CD4-positive, alpha-beta T cell treated with Interleukin-17A for 4 hours (primary cell): ENCODE measurements at regions not wholly inside any gene's neighbourhood (a gene's known extent, or its start where the extent isn't known, plus 50 kb on each side); places are given as distances from the start of the nearest gene placed in this dataset.

ENCODE experiments used
- DNase-seq: peaks from one replicate; pipeline ENCODE4 v3.0.0-alpha.2; 2020; ENCODE audit warnings: mixed read lengths

- DNase-seq: no peak
Observed at GRCh38 chr6:43915208-43915869, 145.3 kb downstream of the VEGFA start.

- no peak for DNase-seq
Observed at GRCh38 chr6:43914272-43915147, 144.5 kb downstream of the VEGFA start.

- DNase-seq: no peak
Observed at GRCh38 chr6:43913375-43914271, 143.6 kb downstream of the VEGFA start.

GRCh38 chr6:43912598-43913371 is 142.8 kb downstream of the VEGFA start:
- no peak for DNase-seq

GRCh38 chr6:43912116-43912577 is 142.1 kb downstream of the VEGFA start:
- no peak for DNase-seq

- no peak for DNase-seq
Observed at GRCh38 chr6:43911354-43912115, 141.5 kb downstream of the VEGFA start.

GRCh38 chr6:43910638-43911353 is 140.8 kb downstream of the VEGFA start:
- no peak for DNase-seq

GRCh38 chr6:43910149-43910637 is 140.2 kb downstream of the VEGFA start:
- DNase-seq: no peak

- DNase-seq: no peak
Observed at GRCh38 chr6:43909474-43910148, 139.6 kb downstream of the VEGFA start.

GRCh38 chr6:43907789-43908472 is 137.9 kb downstream of the VEGFA start:
- DNase-seq: no peak

- DNase-seq: no peak
Observed at GRCh38 chr6:43907312-43907711, 137.3 kb downstream of the VEGFA start.

GRCh38 chr6:43904311-43905123 is 134.5 kb downstream of the VEGFA start:
- no peak for DNase-seq

GRCh38 chr6:43903739-43904290 is 133.8 kb downstream of the VEGFA start:
- DNase-seq: no peak

GRCh38 chr6:43901733-43902230 is 131.8 kb downstream of the VEGFA start:
- no peak for DNase-seq

- no peak for DNase-seq
Observed at GRCh38 chr6:43900916-43901732, 131.1 kb downstream of the VEGFA start.

- no peak for DNase-seq
Observed at GRCh38 chr6:43900560-43900915, 130.5 kb downstream of the VEGFA start.

GRCh38 chr6:43899830-43900229 is 129.8 kb downstream of the VEGFA start:
- DNase-seq: no peak
